Peyer's patch (tissue), 4 donors: ENCODE measurements at regions not wholly inside any gene's neighbourhood (a gene's known extent, or its start where the extent isn't known, plus 50 kb on each side); places are given as distances from the start of the nearest gene placed in this dataset.

Experiments used
- DNase-seq, 3 donors: peaks; one replicate each; pipeline ENCODE4 v3.0.0-alpha.2; 2017 to 2019
- H3K27ac ChIP-seq, 4 donors: fragments of 200-600 bp; sonication (generic); one replicate each; pipeline ENCODE4 v1.5.1; 2016 to 2019
- H3K27me3 ChIP-seq, 2 donors: fragments of 200-600 bp; sonication (generic); one replicate each; pipeline ENCODE4 v1.5.1; 2019
- H3K36me3 ChIP-seq, 3 donors: fragments of 200-600 bp; sonication (generic); one replicate each; pipeline ENCODE4 v1.5.1; 2016 to 2019
- H3K4me1 ChIP-seq, 4 donors: fragments of 200-600 bp; sonication (generic); one replicate each; pipeline ENCODE4 v1.5.1; 2016 to 2019
- H3K4me3 ChIP-seq, 4 donors: fragments of 200-600 bp; sonication (generic); 1 replicate in 3 of 4; 2 replicates in 1 of 4; pipeline ENCODE4 v1.5.1; 2016 to 2019; ENCODE audit warnings: mild to moderate bottlenecking in 1 of 4
- H3K9me3 ChIP-seq, 4 donors: fragments of 200-600 bp; sonication (generic); one replicate each; pipeline ENCODE4 v1.5.1; 2016 to 2019; ENCODE audit warnings: mild to moderate bottlenecking in 1 of 4
- CTCF ChIP-seq, 6 experiments: fragments of 450-650 bp in 4 of 6; fragments of 200-600 bp in 2 of 6; sonication (generic) in 1 of 6; IDR thresholded peaks; one replicate each; pipeline ENCODE4 v1.5.1; 2017 to 2019; ENCODE audit warnings: antibody characterized with exemption in 6 of 6, mild to moderate bottlenecking in 3 of 6, moderate library complexity in 1 of 6
- POLR2A ChIP-seq, 2 donors: fragments of 450-650 bp; IDR thresholded peaks; one replicate each; pipeline ENCODE4 v1.5.1; 2017; ENCODE audit warnings: antibody characterized with exemption in 2 of 2, mild to moderate bottlenecking in 2 of 2, moderate library complexity in 2 of 2

GRCh38 chr2:198913394-198914152, 544.2 kb downstream of the SATB2 start:
- Histone ChIP-seq H3K9me3 (no peaks in the 10 kb centered on the region), H3K36me3 (no peaks in the 10 kb centered on the region), H3K27me3 (no peaks in the 10 kb centered on the region), H3K27ac (no peak overlapping the region), H3K4me3 (no peak overlapping the region), H3K4me1 (peaks cover 0 to 5% (median 0%) of the 10 kb centered on the region in 4 donors)
- TF ChIP-seq POLR2A (IDR thresholded peaks at IDR 0.05): no peak
- no peak for TF ChIP-seq CTCF (IDR thresholded peaks at IDR 0.05)
- no peak for DNase-seq

GRCh38 chr2:198909525-198910267, 548.0 kb downstream of the SATB2 start:
- Histone ChIP-seq H3K36me3 (no peaks in the 10 kb centered on the region), H3K9me3 (no peaks in the 10 kb centered on the region), H3K27me3 (no peaks in the 10 kb centered on the region), H3K27ac (no peak overlapping the region), H3K4me1 (no peaks in the 10 kb centered on the region), H3K4me3 (no peak overlapping the region)
- no peak for DNase-seq
- TF ChIP-seq POLR2A (IDR thresholded peaks at IDR 0.05) (no peak), CTCF (IDR thresholded peaks at IDR 0.05) (no peak)

GRCh38 chr2:198905881-198906612, 551.7 kb downstream of the SATB2 start:
- no peak for DNase-seq
- Histone ChIP-seq H3K4me3 (no peak overlapping the region), H3K27ac (no peak overlapping the region), H3K9me3 (no peaks in the 10 kb centered on the region), H3K36me3 (no peaks in the 10 kb centered on the region), H3K4me1 (no peaks in the 10 kb centered on the region), H3K27me3 (no peaks in the 10 kb centered on the region)
- TF ChIP-seq POLR2A (IDR thresholded peaks at IDR 0.05) (no peak), CTCF (IDR thresholded peaks at IDR 0.05) (no peak)

DNA sequence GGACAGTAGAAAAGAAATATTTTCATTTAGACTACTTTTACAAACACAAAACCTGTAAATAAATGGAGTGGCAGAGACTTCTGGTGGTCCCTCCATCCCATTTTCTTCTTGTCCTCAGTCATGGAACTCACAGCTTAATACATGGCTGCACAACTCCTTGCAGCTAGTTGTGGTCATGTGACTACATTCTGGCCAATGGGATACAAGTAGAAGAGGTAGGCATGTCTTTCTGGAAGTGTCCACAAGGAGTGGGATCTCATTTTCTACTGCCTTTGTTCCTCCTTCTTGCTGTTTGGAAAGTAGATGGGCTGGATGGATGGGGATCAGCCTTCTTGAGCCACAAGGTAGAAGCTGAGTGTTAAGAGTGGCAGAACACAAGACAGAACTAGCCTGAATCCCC, 555.8 kb downstream of the SATB2 start:
- TF ChIP-seq CTCF (IDR thresholded peaks at IDR 0.05): no peak
- TF ChIP-seq POLR2A (IDR thresholded peaks at IDR 0.05): no peak
- Histone ChIP-seq H3K9me3 (no peaks in the 10 kb centered on the region), H3K4me3 (no peak overlapping the region), H3K27ac (no peak overlapping the region), H3K27me3 (no peaks in the 10 kb centered on the region), H3K36me3 (no peaks in the 10 kb centered on the region), H3K4me1 (no peaks in the 10 kb centered on the region)
- no peak for DNase-seq

DNA sequence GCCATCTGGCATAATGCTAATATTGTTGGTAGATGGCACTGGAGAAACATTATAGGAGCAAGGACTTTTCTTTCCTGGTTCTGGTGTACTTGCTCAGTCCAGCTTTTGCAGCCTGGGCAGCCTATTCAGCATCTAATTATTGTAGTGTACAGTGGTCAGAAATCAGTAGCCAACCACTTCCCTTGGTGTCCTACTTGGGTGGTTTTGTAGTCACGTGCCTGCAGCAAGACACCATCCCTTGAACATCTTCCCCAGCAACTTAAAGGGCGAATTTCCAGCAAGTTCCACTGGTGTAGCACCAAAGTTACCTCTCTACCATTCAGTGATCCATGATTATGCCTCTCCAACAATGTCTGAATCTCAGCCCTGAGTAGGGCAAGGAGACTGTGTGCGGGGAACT, 557.6 kb downstream of the SATB2 start:
- DNase-seq: no peak
- Histone ChIP-seq H3K9me3 (no peaks in the 10 kb centered on the region), H3K27me3 (no peaks in the 10 kb centered on the region), H3K4me1 (no peaks in the 10 kb centered on the region), H3K27ac (no peak overlapping the region), H3K4me3 (no peak overlapping the region), H3K36me3 (no peaks in the 10 kb centered on the region)
- no peak for TF ChIP-seq POLR2A (IDR thresholded peaks at IDR 0.05)
- no peak for TF ChIP-seq CTCF (IDR thresholded peaks at IDR 0.05)
